Retina (tissue), 1 donor: ENCODE measurements at regions not wholly inside any gene's neighbourhood (a gene's known extent, or its start where the extent isn't known, plus 50 kb on each side); places are given as distances from the start of the nearest gene placed in this dataset.
"Not testable (repeated sequence)": the region's sequence is repeated elsewhere in the genome, so short reads cannot be mapped to it uniquely, and the experiment has no call there.

Experiments used
- DNase-seq: peaks from one replicate; pipeline ENCODE4 v3.0.0-alpha.2; 2016

- no peak for DNase-seq
These were observed 253.9 kb upstream of the RGMB start for GRCh38 chr5:98519571-98519970.

- DNase-seq, result no peak
These were observed 251.6 kb upstream of the RGMB start for GRCh38 chr5:98521821-98522220.

- DNase-seq, result no peak
These were observed 248.7 kb upstream of the RGMB start for GRCh38 chr5:98524773-98525172.

- DNase-seq, result no peak
These were observed 245.6 kb upstream of the RGMB start for GRCh38 chr5:98527846-98528245.

DNA sequence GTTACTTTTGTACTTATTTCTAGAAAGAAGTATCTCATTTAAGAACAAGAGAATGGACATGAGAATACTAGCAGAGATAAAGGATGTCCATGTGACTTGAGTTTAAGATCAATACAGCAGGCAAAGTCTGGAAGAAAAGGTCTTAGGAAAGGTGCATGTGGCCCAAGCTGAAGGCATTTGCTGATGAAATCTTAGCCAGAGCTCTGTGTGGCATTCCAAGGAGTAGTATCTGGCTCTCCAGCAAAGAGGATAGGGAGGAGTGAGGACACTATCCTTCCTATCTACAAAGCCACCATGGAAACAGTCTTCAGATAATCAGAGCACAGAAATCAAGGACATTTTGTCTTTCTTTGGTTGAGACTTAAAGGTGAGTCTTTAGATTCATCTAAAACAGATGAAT is 244.1 kb upstream of the RGMB start:
- DNase-seq, result no peak

- no peak for DNase-seq
These were observed 243.2 kb upstream of the RGMB start for GRCh38 chr5:98530224-98530623.

- DNase-seq, result no peak
These were observed 237.6 kb upstream of the RGMB start for GRCh38 chr5:98535901-98536300.

DNA sequence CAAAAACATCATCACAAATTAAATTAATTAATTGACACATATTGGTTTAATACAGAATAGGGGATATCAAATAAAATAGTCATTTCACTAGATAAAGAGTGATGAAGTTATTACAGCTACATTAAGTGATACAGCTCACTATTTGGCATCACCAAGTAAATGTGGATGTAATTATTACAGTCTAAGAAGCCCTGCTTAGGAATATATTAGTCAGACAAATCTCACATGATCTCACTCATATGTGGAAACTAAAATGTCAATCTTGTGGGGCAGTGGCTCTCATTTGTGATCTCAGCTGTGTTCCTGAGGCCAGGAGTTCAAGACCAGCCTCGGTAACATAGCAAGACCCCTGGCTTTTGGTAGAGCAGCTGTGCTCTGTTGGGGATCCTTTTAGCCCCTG is 233.4 kb upstream of the RGMB start:
- DNase-seq, result no peak

- DNase-seq, result no peak
These were observed 231.8 kb upstream of the RGMB start for GRCh38 chr5:98541641-98542040.

DNA sequence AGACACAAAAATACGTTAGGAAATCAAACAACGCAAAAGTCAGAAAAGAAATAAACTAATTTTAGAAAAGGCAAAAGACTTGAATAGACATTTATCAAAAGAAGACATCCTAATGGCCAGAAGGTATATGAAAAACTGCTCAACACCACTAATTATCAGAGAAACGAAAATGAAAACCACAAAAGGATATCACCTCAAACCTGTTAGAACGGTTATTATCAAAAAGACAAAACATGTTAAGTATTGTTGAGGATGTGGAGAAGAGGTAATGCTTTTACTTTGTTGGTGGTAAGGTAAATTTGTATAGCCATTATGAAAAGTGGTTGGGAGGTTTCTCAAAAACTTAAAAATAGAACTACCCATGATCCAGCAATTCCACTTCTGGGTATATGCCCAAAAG is 230.0 kb upstream of the RGMB start:
- DNase-seq, result no peak

DNA sequence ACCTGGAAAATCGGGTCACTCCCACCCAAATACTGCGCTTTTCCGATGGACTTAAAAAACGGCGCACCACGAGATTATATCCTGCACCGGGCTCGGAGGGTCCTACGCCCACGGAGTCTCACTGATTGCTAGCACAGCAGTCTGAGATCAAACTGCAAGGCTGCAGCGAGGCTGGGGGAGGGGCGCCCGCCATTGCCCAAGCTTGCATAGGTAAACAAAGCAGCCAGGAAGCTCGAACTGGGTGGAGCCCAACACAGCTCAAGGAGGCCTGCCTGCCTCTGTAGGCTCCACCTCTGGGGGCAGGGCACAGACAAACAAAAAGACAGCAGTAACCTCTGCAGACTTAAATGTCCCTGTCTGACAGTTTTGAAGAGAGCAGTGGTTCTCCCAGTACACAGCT is 226.5 kb upstream of the RGMB start:
- not testable (repeated sequence) for DNase-seq

- no peak for DNase-seq
These were observed 216.8 kb upstream of the RGMB start for GRCh38 chr5:98556712-98557111.

DNA sequence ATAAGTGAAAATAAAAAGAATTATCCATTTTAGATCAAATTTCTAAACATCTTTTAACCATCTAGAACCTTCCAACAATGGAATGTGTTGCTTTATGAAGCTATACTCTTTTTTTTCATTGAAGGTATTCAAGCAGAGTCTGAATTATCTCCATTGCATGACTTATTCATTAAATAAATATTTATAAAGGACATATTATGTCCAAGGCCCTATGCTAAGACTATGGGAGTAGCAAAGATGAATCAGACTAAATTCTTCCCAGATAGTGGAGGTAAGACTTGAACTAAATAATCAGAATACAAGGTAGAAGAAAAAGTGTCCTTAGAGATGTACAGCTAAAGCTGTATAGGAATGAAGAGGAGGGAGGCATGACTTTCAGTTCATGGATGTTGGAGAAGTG is 215.5 kb upstream of the RGMB start:
- no peak for DNase-seq

DNA sequence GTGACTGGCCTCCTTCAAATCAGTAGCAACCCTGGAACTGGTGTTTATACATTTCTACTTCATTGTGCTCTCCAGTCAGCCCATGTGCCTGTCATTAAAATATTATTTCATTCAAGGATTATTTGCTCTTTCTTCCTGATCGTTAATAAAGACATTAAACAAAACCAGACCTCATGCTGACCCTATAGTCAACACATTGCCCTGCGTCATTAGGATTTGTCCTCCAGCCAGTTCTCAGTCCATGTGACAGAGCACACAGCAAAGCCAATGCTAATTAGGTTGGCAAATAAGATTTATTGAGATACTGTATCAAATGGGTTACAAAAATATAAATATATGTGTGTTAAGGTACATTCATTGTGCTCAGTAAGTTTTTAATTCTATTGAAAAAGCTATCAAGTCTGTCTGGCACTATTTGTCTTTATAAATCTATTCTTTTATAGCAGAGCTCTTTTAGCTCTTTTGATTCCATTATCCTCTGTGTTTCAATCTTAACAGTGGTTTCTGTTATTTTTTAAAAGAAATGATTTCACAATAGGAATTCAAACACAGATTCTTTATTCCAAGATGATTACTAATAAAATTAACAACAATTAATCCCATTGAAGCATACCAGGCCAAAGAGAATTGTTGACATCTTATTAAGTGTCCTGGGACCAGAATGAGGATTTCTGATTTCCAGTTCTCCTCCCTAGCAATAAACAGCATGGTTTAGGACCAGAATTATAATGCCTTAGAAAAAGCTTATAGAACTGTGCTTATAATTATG is 209.4 kb upstream of the RGMB start:
- DNase-seq, result no peak

GRCh38 chr5:98564836-98565235 is 208.6 kb upstream of the RGMB start:
- no peak for DNase-seq

- DNase-seq, result no peak
These were observed 205.1 kb upstream of the RGMB start for GRCh38 chr5:98568336-98568735.

GRCh38 chr5:98569288-98569687 is 204.2 kb upstream of the RGMB start:
- DNase-seq, result no peak

GRCh38 chr5:98570010-98570409 is 203.5 kb upstream of the RGMB start:
- DNase-seq, result no peak

DNA sequence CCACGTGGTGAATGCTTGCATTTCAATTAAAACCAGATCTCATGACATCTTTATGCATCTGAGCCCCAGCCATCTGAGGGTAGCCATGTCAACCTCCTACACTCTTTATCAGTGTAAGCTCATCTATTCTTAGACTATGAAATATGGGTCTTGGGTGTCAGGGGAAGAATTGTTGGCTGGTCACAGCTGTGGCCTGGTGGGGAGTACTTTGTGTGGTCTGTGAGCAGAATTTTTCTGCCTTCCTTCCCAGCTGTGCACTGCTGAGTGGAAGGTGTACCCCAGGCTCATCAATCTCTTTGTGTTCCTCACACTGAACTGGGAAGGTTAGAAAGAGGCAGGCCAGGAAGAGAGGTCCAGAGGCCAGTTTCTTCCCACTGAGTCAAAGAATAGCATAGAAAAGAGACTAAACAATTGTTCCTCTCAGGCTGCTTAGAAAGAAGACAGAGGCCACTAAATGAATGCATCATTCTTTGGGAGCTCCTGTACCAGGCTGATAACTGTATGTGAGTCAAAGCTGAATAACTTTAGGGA is 202.7 kb upstream of the RGMB start:
- DNase-seq, result peak; percentile 6

- no peak for DNase-seq
These were observed 199.6 kb upstream of the RGMB start for GRCh38 chr5:98573834-98574320.

DNA sequence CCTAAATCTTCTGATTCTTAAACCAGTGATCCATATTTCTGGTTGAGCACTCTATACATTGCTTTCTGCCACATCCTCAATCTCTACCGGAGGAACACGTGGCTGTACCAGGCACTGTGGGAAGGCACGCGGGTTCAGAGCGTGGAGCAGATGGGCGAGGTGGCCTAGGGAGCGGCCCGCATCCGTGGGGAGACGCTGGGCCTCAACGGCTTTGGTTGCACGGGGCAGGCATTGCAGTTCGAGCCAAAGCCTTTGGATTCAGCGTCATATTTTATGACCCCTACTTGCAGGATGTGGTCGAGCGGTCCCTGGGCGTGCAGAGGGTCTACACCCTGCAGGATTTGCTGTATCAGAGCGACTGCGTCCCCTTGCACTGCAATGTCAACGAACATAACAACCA is 197.2 kb upstream of the RGMB start:
- no peak for DNase-seq

GRCh38 chr5:98578438-98578837 is 195.0 kb upstream of the RGMB start:
- DNase-seq, result no peak

GRCh38 chr5:98581112-98581997 is 192.1 kb upstream of the RGMB start:
- DNase-seq, result no peak

DNA sequence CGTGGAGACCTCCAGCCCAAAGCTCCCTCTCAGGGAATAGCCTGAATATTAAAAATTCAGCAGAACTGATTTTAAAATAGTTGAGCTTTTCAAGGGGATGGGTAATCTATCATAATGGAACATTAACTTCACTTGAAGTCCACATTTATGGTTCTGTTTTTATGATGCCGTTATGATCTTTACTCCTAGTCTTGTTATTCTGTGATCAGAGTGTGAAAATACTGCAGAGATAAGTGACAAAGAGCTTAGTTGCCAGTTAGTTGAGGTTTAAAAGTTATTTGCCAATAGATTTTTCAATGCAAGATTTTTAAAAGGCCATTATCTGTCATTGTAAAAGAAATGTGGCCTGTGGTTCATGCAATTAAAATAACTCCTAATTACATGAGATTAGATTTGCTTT is 189.9 kb upstream of the RGMB start:
- no peak for DNase-seq
